Erythroblast (primary cell): ENCODE measurements at regions not wholly inside any gene's neighbourhood (a gene's known extent, or its start where the extent isn't known, plus 50 kb on each side); places are given as distances from the start of the nearest gene placed in this dataset.

Experiments used
- DNase-seq, 2 experiments: peaks; one replicate each; lab custom pipeline; 2025; lab: John Stamatoyannopoulos, UW
- GATA1 ChIP-seq: IDR thresholded peaks from 2 replicates; pipeline ENCODE4 v1.6.1; 2011; ENCODE audit warnings: low read depth, mild to moderate bottlenecking, control low read depth, low read length, moderate library complexity
- POLR2A ChIP-seq: IDR thresholded peaks from 2 replicates; pipeline ENCODE4 v1.6.1; 2011; ENCODE audit warnings: mild to moderate bottlenecking, low read length

- TF ChIP-seq GATA1 (no peak), POLR2A (no peak)
- DNase-seq = no peak
Observed at GRCh38 chr7:145989469-145989868, 127.1 kb upstream of the CNTNAP2 start.

- TF ChIP-seq GATA1 = no peak
- no peak for TF ChIP-seq POLR2A
- no peak for DNase-seq
Observed at GRCh38 chr7:145986248-145986874, 130.2 kb upstream of the CNTNAP2 start.

- no peak for DNase-seq
- TF ChIP-seq GATA1 (no peak), POLR2A (no peak)
Observed at GRCh38 chr7:145978769-145979168, 137.8 kb upstream of the CNTNAP2 start.

GRCh38 chr7:145959981-145960380, 156.6 kb upstream of the CNTNAP2 start:
- no peak for TF ChIP-seq POLR2A
- no peak for TF ChIP-seq GATA1
- no peak for DNase-seq

- TF ChIP-seq GATA1 (no peak), POLR2A (no peak)
- no peak for DNase-seq
Observed at GRCh38 chr7:145957160-145957890, 159.3 kb upstream of the CNTNAP2 start.

- no peak for TF ChIP-seq POLR2A
- no peak for TF ChIP-seq GATA1
- no peak for DNase-seq
Observed at GRCh38 chr7:145951566-145951965, 165.0 kb upstream of the CNTNAP2 start.

GRCh38 chr7:145928937-145929336, 187.7 kb upstream of the CNTNAP2 start:
- TF ChIP-seq POLR2A = no peak
- no peak for TF ChIP-seq GATA1
- no peak for DNase-seq

- no peak for DNase-seq
- TF ChIP-seq POLR2A (no peak), GATA1 (no peak)
Observed at GRCh38 chr7:145919712-145920111, 196.9 kb upstream of the CNTNAP2 start.

GRCh38 chr7:145916776-145917175, 199.8 kb upstream of the CNTNAP2 start:
- no peak for DNase-seq
- TF ChIP-seq POLR2A = no peak
- TF ChIP-seq GATA1 = no peak

- no peak for TF ChIP-seq POLR2A
- no peak for TF ChIP-seq GATA1
Observed at GRCh38 chr7:145915679-145916078, 200.9 kb upstream of the CNTNAP2 start.

GRCh38 chr7:145909991-145910513, 206.5 kb upstream of the CNTNAP2 start:
- no peak for DNase-seq
- TF ChIP-seq POLR2A = no peak
- no peak for TF ChIP-seq GATA1

More at GRCh38 chr7:145915679-145916078, 200.9 kb upstream of the CNTNAP2 start:
- DNase-seq = no peak

- DNase-seq = no peak
- TF ChIP-seq POLR2A (no peak), GATA1 (no peak)
Observed at GRCh38 chr7:145903658-145904057, 212.9 kb upstream of the CNTNAP2 start.

GRCh38 chr7:145902123-145902522, 214.5 kb upstream of the CNTNAP2 start:
- DNase-seq = no peak
- no peak for TF ChIP-seq POLR2A
- no peak for TF ChIP-seq GATA1

GRCh38 chr7:145899938-145900337, 216.7 kb upstream of the CNTNAP2 start:
- no peak for DNase-seq
- no peak for TF ChIP-seq POLR2A
- TF ChIP-seq GATA1 = no peak

GRCh38 chr7:145893925-145894535, 222.6 kb upstream of the CNTNAP2 start:
- no peak for TF ChIP-seq POLR2A
- no peak for TF ChIP-seq GATA1
- DNase-seq = no peak
